HK-2 (cell line): ENCODE measurements at regions not wholly inside any gene's neighbourhood (a gene's known extent, or its start where the extent isn't known, plus 50 kb on each side); places are given as distances from the start of the nearest gene placed in this dataset.

Source experiments
- DNase-seq: peaks from one replicate; pipeline ENCODE4 v3.0.0-alpha.2; 2018; ENCODE audit not compliant: unreplicated experiment

- DNase-seq: no peak
Observed at GRCh38 chr9:93730217-93730616, 153.8 kb downstream of the PHF2 start.
